ENCODE measurements at regions not wholly inside any gene's neighbourhood (a gene's known extent, or its start where the extent isn't known, plus 50 kb on each side); places are given as distances from the start of the nearest gene placed in this dataset.

DNA sequence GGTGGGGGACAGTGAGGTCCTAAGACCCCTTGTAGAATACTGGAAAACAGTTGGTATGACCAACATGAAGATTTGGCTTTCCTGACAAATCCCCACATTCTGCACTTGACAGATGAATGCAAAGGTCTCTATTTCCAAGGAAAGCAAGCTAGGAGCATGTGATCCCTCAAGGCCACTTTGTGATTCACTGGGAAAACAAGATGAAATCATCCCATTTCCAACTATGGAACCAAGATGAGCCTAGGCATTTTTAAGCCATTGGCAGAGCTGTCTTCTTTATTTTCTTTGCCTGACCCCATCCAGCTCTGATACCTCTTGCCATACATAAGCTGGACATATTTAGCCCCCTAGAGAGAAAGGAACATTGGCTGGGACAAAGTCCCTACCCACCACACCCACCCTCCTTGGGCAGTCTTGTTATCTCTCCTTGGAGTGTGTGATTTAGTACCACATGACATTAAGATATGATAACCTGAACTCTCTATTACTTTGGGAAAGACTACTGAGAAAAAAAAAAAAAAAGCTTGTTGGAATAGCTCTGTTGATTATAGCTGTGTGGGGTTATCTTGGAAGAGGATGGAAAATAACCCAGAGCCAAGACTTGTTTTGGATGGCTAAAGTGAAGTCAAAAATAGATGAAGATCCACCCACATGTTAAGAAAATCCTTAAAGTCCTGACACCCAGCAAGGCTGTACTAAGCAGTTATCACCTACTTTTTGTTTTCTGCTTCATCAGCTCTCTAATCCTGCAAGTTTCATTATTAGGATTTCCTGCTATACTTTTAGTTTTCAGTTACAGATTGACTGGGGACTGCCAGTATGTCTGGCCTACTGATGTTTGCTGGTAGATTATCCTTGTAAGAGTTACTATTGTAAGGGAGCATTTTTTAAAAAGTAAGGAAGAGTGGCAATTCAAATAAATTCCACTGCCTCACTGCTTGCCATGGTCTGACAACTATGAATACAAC, 90.1 kb upstream of the PREP start:
- no peak for DNase-seq (ENCODE audit: low spot score)

DNA sequence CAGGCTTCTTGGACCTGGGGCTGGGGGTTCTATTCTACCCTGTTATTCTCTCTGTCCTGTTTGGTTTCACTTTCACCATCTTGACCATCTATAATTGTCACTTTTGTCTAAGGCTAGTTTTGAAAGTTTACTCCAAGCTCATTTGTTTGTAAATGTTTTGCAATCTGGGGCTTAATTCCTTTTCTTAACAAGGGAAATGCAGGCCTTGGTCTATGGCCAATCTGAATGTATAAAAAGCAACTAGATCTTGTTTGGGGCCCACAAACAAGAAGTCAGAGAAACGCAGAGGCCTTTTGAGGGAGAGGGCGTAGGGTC, 86.3 kb upstream of the PREP start:
- DNase-seq (ENCODE audit: low spot score) = no peak

DNA sequence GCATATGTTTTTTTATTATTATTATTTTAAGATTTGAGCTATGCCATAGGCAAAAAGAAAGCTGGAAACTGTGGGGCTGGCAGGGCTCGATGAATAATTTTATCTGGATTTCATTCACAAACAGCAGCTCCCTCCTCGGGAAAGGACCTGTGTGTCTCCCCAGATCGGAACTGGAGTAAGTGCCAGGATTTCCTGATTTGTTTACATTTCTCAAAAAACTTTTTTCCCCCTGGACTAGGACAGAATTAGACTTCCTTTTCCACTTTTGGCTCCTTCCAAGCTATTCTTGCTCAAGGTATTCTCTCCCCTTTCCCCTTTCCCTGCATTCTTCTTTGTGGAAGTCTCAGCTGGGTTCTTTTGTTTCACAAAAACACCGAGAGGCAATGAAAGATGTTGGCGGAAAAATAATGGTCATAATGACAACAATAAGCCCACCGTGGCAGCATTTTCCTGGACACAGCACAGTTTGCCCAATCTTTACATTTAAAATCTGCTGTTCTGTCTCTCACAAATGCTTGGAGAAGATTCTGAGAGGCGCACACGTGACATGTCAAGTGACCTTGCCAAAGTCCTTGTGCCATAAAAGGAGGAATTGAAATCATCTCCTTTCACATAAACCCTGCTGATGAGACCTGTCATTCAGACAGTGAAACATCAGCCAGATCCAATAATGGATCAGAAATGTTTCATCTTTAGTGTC, 85.8 kb upstream of the PREP start:
- DNase-seq (ENCODE audit: low spot score) = no peak

DNA sequence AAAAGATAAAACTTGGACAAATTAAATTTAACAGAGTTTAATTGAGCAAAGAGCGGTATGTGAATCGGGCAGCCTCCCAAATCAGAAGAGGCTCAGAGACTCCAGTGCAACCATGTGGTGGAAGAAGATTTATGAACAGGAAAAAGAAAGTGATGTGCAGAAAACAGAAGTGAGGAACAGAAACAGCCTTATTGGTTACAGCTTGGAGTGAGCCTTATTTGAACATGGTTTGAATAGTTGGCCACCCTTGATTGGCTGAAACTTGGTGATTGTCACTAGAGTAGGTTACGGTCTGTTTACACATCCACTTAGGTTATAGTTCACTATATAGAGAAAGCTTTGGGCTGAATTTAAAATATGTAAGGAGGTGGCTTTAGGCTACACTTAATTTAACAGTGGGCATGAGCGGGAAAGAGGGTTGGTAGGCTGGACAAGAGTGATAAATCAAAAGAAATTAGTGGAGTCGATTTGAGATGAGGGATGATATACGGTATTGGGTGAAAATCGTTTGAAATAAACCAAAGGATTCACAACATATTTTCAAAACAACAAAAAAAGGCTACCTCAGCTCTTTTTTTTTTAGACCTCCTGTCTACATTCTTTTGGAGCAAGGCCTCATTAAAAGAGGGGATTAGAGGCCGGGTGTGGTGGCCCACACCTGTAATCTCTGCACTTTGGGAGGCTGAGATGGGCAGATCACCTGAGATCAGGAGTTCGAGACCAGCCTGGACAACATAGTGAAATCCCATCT, 84.3 kb upstream of the PREP start:
- no peak for DNase-seq (ENCODE audit: low spot score)

DNA sequence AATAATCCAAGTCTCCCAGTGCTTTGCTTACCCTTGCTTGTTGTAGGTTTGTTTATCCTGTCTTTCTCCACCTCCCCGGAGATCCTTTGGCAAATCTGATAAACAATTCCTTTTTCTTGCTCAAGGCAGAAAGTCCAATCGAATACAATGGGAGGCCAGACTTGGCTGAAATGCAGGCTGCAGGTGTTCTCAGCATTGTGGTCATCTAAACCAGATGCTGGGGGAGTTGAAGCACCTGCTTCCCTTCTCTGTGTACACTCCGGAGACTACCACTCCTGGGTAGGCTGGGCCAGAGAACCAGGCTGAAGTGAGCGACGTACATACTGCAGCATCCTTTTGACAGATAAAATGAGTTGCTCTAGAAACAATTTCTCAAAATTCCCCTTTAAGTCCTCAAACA, 82.6 kb upstream of the PREP start:
- DNase-seq (ENCODE audit: low spot score) = no peak

DNA sequence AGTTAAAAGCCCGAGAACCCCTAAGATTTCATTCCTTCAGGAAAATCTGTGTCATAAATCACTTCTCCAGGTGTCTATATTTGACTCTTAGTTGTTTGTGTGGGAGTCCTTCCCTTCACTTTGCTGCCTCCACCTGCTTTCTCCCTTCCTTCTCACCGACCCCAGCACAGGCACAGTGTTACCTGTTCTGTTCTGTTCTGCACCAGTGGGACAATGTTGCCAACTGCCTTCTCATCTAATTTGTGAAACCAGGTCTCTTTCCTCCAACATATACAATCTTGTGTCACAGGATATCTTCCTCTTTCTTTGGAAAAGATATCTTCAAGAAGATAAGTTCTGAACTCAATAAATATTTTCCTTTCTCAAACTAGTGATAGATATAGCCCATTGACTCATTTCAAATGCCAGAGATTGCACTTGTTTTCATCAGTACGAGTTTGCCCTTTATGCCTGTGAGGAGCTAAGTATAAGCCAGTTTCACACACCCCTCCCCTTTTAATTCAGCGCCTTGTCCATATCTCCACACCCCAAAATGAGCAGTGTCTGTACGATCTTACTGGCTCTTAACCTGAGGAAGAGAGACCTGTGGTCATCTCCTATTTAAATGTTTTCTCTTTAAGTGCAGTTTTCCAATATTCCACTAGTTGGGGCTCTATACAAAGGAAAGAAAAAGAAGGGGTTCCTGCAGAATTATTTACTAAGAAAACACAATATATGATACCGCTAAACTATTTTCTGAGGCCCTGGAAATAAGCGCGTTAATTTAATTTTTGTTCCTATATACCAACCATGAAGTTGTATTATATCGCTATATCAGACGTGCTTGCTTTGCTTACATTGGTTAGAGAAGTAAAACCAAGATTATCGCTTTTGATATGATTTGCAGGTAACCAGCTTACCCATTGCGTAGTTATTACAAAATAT, 81.6 kb upstream of the PREP start:
- no peak for DNase-seq (ENCODE audit: low spot score)

DNA sequence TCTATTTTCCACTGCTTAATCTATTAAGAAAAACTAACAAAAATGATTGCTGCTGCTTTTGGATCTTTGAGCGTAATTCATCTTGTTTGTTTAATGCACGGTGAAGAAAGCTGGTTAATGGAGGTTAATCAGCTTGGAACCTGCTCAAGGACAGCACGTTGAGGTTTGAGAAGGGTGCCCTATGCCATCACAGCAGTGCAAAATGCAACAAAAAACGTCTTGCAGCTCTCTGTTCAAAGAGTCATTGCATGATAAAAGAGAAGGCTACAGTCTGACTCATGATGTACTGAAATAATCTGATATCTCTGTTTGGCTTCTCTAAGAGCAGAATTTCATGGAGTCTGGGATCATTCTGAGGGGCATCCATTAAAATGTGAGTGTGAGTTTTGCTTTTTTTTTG, 80.6 kb upstream of the PREP start:
- DNase-seq (ENCODE audit: low spot score) = no peak

DNA sequence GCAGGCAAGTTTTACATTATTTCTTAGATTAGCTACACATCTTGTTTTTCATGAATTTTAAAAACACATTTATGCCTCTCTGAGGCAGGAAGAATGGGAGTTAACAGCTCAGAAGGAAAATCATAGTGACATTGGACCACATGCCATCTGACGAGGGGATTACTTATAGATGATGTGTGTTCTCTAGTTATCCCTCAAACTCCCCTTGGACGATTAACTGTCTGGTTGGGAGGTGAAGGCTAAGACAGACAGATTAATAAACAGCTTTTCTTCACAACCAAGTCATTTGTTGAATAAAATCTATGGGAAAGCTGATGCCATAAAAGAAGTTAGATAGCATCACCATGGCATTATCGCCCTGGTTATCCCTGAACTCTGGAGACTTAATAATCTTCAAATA, 80.0 kb upstream of the PREP start:
- no peak for DNase-seq (ENCODE audit: low spot score)

DNA sequence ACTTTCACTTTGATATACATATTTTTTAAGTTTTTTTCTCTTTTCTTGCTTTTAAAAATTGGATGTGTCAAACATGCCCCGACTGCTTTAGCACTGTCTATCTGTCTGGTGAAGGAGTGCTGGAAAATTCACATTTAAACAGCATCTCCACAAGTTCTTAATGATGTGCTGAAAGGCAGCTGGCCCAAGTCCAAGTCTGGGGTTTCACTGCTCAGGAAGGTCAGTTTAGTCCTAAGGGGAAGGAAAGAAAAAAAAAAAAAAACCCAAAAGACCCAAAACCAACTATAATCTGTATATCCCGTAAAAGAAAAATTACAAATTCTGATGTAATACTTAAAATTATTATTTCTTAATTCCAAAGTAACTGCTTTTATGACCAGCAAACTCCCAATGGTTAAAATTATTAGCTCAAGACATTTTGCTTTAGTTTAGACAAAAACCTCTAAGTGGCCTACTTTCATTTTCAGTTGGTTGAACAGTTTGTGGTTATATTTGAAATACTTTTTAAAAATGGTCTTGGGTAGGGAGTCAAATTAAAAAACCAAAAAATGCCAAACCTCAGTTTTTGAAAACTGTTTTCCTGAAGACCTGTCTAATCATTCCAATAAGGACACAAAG, 79.5 kb upstream of the PREP start:
- no peak for DNase-seq (ENCODE audit: low spot score)

DNA sequence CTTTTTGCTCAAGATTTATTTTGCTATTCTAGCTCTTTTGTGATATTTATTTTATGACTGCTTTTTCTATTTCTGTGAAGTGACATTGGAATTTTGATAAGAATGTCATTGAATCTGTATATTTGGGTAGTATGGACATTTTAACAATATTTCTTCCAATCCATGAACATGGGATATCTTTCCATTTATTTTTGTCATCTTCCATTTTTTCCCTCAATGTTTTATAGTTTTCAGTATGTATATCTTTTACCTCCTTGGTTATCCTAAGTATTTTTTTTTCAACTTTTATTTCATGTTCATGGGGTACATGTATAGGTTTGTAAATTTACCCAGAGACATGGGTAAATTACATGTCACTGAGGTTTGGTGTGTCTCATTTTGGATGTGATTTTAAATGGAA, 74.1 kb upstream of the PREP start:
- DNase-seq (ENCODE audit: low spot score) = no peak

DNA sequence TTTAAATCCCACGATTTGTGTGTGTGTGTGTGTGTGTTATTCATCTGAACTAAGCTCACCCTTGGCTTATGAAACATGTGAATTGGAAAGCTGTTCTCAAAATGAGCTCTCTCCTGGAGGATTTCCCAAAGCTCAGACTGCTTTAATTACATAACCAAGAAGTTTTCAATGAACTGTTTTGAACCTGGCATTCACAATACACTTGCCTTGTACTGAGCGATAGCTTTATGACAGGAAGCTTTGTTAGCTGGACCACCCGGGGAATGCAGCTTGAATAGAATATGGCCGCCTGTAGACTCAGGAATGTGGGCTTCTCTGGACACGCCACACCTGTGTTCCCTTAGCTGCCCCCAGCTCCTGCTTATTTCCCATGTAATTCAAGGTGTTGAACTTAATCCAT, 71.4 kb upstream of the PREP start:
- no peak for DNase-seq (ENCODE audit: low spot score)

DNA sequence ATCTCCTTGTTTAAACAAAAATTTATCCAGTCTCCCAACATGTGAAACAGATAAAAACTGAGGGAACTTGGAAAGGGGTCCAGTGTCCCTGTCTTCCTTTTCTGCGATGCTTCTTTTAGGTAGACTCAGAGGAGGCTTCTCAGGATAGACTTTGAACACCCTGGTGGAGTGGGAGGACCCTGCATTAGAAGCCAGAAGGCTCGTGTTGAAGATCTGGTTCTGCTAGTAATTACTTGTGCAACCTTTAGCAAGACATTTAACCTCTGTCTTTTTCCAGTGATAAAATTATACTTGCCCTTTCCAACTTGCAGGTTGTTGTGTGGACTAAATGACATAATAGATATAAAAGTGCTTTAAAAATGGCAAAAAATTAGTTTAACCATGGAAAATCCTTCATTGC, 67.1 kb upstream of the PREP start:
- DNase-seq (ENCODE audit: low spot score) = no peak

DNA sequence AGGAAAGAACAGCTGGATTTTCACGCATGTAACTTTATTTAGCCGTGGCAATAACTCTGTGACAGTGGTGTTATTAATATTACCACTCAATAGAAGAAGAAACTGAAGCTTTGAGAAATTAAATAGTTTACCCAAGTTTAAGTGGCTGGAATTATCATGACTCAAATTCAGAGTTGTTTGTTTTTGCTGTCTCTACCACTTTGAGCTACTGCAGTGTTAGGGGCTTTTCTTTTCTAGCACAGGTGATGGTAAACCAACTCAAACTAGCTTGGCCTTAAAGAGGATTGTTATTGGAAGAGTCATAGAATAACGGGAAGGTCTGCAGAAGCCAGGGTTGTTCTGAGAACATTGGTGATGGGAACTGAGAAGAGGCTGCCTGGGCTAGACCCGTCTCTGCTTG, 66.0 kb upstream of the PREP start:
- no peak for DNase-seq (ENCODE audit: low spot score)

DNA sequence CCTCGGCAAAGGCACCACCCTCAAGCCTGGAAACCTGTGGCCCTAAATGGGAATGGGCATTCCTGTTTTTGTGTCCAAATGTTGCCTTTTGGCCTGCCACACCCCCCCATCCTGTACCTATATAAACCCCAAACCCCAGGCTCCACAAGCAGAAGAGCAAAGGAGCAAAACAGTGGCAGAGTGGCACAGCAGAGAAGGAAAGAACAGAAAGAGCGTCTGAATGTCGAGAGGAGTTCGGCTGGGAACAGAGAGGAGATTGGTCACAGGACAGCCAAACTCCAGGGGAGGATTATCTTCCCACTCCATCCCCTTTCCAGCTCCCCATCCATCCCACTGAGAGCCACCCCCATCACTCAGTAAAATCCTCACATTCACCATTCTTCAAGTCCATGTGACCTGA, 58.0 kb upstream of the PREP start:
- no peak for DNase-seq (ENCODE audit: low spot score)

DNA sequence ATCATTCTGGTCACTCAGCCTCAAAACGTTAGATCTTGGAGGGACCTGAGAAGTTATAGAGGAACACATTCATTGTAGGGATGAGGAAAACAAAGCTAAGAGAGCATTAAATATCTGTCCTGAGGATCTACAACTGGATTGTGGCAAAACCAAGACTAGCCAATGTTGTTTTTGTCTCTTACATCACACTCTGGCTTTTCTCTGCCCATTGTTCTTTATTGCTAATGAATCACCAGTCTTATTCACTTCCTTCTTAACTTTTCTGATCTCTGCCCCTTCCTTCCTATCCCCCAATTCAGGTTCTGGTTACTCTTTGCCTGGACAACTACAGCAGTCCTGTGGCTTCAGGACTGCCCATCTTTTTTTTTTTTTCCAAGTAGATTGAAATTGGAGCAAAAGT, 57.0 kb upstream of the PREP start:
- no peak for DNase-seq (ENCODE audit: low spot score)

DNA sequence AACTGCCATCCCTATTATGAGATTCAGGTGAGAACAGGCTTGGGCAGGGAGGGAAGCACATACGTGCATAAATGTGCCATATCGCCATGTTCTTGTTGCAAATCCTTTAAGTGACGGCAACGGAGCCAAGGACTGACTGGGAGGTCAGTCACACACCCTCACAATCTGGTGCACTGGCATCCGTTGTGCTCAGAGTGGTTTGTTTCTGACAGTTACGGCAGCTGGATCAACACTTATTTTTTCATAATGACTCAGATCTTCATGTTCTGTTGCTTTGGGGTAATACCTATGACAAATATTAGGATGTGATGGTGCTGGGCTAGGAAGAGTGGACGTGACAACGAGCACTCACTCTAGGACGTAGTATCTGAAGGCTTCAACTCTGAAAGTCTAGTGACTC, 56.2 kb upstream of the PREP start:
- DNase-seq (ENCODE audit: low spot score) = peak; percentile 27

DNA sequence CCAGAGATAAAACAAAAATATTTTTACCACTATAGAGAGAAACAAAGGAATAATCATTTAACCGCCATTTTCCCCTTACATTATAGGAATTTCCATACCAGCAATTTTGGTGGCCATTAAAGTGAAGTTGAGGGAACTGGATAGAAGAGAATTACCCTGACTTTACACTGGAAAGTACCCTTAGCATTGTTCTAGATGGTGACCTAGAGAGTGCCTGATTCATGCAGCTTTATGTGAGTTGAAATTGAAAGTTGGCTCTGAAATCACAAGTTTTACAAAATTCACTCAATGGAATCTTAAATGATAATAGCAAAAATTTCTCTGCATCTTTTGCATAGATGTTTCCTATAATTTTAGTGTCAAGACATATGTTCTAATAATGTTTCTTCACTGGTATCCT, 55.7 kb upstream of the PREP start:
- no peak for DNase-seq (ENCODE audit: low spot score)

DNA sequence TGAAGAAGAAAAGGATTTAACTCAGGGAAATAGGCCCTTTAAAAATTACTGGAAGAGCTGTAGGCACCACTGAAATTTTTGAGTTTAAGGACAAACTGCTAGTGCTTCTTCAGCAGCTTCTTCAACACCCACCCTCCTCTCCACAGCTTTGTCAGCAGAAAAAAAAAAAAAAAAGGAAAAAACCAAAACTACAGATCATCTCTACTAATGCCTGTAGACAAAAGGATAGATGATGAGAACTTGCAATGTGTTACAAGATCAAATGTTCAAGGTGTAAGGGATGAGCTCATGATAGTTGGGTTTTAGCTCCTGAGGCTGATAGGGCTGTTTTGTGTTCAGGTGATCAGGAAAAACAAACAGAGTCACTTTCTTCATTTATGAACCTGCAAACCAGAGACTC, 55.2 kb upstream of the PREP start:
- no peak for DNase-seq (ENCODE audit: low spot score)

DNA sequence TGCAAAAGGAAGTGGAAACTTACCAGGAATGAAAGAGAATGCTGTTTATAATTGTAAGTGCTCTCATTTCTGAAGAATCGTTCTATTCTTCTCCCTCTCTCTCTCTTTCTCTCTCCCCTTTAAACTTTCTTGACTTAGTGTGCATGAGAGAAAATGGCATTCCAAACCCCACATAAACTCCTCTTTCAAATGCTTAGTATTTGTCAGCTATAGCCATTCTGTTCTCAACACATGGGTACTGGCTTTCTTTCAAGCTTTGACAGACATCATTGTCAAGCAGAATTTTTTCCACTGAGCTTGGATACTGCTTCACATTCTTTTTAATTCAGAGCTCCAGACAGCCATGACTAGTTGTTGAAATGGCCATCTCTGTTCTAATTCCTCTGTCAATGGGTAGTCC, 51.1 kb upstream of the PREP start:
- DNase-seq (ENCODE audit: low spot score) = no peak

DNA sequence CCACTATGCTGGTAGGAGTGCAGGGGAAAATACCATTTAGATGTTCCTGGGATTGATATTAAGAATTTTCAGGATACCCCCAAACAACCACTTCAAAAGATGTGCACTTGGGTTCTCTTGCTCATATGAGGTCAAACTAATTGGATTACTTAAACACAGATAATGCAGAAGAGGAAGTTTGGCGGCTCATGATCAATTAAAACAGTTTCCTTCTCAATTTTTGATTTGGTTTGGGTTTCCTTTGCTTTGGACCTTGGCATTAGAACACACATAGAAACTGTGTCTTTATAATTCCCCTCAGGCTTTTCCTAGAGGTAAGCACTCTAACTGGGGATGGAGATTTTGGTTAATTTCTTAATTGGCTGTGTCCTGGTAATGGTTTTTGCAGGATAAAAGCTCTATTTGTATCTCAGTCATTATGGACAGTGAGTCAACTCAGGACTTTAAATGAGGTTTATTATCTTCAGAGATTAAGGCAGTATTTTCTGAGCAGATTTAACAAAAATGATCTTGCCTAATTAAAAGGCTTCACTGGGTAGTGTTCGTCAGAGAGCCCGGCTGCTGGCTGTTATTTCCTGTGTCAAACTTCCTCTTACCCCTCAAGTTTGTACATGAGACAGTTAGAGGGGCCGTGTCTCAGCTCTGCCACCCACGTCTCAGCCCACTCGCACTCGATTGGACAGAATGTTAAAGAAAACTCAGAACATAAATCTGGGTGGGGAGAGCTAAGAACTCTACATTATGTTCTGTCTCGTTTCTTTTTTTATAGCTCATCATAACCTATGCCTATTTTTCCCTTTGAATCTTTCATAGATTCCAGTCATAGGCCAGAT, 50.3 kb upstream of the PREP start:
- DNase-seq (ENCODE audit: low spot score) = peak; percentile 32

Data from CD4-positive, alpha-beta T cell treated with Interleukin-6 at 100 ng/mL for 8 hours (primary cell).